ENCODE measurements at regions not wholly inside any gene's neighbourhood (a gene's known extent, or its start where the extent isn't known, plus 50 kb on each side); places are given as distances from the start of the nearest gene placed in this dataset.
A peak's percentile ranks its signal among the peaks of the same experiment; 100 is the strongest.

DNA sequence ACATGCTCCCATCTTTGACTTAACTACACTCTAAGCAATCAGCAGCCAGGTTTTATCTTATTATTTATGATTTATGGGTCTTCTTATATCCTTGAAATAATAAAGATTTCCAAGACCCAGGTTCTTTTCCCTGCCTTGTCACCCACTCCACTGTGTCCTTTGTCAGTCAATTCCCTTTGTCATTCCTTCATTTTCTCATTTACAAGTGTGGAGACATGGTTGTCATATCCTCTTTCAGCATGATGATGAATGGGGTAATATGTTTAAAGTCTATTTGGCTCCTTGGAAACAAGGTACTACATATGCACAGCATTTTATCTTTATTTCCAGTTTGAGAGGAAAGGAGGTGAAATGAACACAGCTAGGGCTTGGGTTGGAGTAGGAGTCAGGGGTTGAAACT, 521.8 kb downstream of the LMO7 start:
- DNase-seq: no peak

DNA sequence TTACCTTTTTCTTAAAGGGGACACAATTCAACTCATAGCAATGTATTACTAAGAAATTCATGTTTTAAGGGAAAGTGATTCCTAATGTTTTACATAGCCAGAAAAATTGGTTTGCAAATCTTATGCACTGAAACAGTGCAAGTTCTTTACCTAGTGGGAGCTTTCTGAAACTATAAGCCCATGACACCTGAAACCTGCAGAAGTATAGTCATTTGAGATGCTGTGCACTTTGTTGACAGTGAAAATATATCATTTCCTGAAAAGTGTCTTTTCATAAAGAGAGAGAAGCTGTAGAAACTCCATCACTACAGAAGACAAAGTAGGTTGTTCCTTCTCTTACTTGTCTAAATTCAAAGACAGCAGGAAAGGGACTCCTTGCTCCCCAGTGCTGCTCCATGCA, 517.1 kb downstream of the LMO7 start:
- DNase-seq: no peak

DNA sequence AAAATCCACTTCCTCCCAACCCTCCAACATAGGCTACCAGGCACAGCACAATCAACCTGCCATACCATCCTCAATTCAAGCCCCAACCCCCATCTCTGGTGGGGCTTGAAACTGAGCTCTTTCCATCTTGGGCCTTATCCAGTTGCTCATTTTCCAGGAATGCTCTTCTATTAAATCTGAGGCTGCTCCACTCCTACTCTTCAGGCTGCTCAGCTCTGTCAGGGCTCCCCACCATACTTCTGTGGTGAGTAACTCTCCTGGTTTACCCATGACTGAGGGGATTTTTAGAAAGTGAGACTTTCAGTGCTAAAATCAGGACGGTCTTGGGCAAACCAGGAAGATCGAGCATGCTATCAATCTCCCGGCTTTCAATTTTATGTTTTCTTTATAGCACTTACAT, 512.8 kb downstream of the LMO7 start:
- no peak for DNase-seq

DNA sequence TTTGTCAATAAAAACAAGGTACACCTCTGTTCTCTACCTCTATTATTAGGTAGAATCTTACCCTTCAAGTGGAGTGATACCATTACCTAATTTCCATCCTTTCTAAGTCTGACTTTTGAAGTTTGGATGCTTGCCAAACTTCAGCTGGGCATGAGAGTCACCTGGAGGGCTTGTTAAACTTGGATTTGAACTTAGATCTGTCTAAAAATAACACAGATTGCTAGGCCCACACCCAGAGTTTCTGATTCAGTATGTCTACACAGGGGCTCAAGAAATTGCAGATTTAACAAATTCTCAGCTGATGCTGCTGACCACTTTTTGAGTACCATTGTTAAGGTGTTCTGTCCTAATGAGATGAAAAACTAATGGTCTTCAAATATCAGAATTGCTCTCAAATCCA, 512.2 kb downstream of the LMO7 start:
- DNase-seq: no peak

DNA sequence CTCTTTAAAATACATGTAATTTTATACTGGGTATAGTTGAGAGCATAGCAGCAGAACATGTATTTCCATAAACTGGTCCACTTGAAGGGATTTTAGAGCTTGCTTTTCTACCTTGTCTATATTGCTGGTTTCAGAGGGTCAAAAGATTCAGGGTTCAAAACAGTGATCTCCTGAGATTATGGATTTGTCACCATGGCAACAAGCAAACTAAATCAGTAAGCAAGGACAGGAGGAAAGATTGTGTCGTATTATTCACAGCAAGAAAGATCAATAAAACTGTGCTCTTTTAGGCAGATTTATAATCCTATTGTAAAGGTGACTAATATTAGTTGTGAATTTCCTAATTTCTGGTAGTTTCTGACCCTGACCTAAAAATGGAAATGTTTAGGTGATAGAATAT, 496.4 kb downstream of the LMO7 start:
- no peak for DNase-seq

DNA sequence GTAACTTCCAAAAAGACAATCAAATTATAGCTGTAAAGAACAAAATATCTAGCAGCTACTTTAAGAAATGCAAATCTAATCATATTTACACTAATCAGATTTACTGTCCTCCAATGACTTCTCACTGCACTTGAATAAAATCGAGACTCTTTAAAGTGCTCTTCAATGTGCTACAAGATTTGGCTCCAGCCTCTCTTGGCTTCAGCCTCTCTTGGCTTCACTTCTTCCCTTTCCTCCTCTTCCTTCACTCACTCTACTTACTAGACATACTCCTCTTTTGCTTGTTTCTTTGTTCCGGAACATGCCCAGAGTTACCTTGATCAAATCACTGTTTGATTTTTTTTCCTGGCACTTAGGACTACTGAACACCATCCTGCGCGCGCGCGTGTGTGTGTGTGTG, 495.4 kb downstream of the LMO7 start:
- no peak for DNase-seq

DNA sequence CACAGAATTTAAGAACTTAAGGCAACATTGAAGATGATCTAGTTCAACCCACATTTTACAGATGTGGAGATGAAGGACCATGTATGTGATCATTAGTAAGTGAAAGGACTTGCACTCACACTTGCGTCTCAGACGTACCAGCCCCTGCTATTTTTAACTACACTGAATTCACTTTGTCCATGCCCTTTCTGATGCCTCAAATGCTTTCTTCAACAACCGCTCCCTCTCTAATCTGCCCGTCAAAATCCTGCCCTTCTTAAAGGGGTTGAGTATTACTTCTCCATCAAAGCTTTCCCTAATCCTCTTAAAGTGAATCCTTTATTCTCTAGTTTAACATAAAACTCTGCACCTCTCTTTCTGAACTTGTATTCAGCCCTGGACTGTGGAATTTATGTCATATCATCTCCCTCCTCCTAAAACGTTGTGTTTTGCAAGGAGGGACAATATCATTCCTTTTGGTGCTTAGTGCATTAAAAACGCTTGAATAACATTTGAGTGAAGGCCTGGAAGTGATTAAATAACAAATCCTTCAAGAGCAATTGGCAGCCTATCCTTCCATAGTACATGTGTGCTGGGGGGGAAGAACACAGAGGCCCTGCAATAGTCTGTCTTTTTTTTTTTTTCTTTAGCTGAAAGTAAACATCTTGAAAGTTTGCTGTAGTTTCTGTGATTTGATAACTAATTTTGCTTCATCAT, 493.3 kb downstream of the LMO7 start:
- DNase-seq: no peak

DNA sequence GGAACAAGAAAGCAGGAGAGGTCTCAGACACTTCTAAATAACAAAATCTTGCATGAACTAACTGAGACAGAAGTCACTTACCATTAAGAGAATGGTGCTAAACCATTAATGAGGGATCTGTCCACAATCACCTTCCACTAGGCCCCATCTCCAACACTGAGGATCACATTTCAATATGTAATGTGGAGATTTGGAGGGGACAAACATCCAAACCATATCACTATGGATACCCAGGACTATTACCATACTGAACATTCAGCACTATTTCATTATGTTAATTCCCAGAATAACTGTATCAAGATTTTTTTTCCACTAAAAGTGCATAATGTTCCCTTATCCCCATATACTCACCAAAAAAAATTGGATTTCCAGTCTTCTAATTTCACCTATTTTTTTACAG, 491.8 kb downstream of the LMO7 start:
- DNase-seq: no peak

DNA sequence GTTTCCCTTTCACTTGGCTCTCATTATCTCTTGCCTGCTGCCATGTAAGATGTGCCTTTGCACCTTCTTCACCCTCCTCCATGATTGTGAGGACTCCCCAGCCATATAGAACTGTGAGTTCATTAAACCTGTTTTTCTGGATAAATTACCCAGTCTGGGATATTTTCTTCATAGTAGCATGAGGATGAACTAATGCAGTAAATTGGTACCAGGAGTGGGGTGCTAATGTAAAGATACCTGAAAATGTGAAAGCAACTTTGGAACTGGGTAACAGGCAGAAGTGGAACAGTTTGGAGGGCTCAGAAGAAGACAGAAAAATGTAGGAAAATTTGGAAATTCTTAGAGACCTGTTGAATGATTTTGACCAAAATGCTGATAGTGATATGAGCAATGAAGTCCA, 487.4 kb downstream of the LMO7 start:
- DNase-seq: no peak

DNA sequence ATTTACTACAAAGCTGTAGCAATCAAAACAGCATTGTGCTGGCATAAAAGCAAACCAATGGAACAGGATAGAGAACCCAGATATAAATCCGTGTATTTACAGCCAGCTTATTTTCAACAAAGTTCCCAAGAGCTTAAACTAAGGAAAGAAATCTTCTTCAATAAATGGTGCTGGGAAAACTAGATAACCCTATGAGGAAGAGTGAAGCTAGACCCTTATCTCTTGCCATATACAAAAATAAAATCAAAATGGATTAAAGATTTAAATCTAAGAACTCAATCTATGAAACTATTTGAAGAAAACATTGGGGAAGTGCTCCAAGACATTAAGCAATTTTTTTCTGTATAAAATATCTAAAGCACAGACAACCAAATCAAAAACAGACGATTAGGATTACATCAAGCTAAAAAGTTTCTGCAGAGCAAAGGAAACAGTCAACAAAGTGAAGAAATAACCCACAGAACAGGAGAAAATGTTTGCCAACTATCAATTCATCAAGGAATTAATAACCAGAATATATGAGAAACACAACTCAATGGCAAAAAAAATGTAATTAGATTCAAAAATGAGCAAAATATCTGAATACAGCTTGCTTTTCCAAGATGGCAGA, 480.7 kb downstream of the LMO7 start:
- no peak for DNase-seq

DNA sequence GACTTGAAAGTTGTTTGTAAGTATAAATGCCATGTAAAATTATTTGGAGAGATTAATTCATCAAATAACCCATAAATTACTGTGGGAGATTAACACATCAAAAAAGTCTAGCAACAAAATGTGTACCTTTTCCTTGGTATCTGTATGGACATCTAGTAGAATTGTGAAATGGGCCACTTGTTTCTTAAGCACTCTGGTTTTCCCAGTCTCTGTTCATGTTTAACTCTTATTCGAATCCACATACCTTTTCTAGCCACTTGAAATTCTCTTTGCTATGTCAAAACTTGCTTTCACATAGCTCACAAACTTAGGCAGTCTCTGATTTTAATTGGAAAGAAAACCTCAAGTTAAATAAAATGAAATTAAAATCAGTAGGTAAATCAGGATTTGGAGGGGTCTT, 470.6 kb downstream of the LMO7 start:
- DNase-seq: no peak

DNA sequence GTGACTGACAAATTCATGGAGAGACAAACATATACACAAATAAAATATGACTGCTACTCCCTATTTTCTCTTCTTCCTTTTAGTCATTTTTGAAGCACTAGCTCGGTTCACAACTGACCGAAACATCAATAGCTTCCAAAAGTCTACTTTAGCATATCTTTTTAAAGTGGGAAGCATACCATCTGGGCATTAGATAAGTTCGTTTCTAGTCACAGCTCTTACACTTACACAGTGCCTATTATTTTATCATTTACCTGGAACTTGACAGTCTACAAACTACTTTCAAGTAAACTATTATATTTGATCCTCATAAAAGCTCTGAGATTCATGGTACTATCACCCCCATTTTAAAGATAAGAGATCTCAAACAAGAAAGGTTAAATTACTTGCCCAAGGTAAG, 458.5 kb downstream of the LMO7 start:
- no peak for DNase-seq

DNA sequence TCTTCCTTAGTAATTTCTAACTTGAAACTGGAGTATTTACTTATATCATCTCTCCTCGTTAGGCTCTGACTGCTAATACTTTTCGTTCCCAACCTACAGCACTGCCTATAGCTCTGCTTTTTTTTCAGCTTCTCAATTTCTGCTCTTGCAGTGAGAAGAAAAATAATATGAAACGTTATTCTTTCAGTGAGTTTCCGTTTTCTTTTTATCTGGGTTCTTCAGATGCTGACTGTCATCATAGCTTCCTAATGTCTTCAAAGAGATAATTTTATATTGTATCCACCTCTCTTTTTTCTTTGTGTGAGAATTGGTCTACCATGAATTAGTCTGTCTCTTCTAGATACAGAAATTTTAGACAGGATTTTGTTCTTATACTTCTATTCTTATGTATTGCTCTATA, 454.9 kb downstream of the LMO7 start:
- DNase-seq: no peak

DNA sequence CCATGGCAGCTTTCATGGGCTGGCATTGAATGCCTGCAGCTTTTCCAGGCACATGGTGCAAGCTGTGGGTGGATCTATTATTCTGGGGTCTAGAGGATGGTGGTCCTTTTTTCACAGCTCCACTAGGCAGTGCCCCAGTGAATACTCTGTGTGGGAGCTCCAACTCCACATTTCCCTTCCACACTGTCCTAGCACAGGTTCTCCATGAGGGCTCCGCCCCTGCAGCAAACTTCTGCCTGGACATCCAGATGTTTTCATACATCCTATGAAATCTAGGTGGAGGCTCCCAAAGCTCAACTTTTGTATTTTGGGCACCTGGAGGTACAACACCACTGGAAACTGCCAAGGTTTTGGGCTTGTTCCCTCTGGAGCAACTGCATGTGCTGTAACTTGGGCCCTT, 450.6 kb downstream of the LMO7 start:
- no peak for DNase-seq

DNA sequence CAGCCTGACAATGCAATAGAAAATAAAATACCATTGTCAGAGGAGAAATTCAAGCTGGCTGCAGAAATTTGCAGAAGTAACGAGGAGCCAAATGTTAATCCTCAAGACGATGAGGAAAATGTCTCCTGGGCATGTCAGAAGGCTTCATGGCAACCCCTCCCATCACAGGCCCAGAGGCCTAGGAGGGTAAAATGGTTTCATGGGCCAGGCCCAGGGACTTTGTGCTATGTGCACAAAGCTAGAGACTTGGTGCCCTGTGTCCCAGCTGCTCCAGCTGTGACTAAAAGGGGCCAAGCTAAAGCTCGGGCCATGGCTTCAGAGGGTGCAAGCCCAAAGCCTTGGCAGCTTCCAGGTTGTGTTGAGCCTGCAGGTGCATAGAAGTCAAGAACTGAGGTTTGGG, 431.7 kb downstream of the LMO7 start:
- no peak for DNase-seq

DNA sequence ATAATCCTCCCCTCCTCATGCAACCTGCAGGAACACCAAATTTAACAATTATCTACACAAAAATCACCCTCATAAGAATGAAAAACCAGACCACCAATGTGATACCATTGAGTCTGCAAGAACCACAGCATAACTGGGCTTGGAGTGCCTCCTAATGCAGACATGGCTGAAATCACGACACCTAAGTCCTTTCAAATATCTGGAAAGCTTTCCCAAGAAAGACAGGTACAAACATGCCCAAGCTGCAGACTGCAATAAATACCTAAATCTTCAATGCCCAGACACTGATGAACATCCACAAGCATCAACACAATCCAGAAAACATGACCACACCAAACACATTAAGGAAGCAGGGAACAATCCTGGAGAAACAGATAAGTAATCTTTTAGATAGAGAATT, 417.1 kb downstream of the LMO7 start:
- no peak for DNase-seq

DNA sequence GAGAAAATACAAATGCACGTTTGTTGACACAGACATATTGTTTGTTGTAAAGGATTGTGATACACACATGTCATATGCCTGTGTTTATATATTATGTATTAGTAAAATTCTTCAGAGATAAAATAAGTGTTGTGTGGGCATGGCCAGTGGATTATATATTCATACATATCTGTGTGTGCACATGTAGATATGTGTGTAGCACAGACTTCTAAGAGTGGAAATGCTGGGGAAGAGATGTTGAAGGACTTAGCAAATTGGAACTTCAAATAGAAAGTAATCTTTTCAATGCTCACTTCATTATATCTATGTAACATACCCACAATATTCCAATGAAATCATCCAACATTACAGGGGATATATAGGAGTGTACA, 413.2 kb downstream of the LMO7 start:
- no peak for DNase-seq

DNA sequence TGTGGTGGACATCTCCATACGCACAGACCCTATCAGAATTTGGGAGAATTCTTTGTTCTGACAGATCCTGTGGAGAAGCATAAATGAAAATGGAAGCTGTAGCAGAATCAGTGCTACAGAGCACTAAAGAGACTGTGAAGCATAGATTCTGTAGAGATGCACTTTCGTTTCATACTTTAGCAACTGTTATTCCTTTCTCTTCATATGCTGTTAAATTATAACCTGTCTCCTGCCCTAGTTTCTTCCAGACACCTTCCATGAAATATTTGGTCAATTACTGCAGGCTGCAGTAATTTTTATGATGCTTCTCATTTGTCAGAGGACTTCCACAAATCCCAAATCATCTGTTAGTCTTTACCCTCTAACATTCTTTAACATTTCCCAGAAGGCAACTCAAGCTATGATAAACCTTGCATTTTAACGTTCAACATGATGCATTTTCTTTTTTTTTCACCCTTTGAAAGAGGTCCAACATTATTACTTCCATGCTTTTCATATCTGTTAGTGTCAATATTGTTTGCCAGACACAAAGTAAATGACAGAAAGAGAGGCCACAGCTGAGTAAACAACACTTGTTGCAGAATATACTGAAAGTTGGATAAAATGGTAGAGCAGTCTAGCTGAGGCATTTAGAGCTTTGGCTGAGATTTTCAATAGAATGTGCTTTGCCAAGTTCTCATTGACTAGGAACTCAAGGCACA, 412.7 kb downstream of the LMO7 start:
- DNase-seq: peak; percentile 36

DNA sequence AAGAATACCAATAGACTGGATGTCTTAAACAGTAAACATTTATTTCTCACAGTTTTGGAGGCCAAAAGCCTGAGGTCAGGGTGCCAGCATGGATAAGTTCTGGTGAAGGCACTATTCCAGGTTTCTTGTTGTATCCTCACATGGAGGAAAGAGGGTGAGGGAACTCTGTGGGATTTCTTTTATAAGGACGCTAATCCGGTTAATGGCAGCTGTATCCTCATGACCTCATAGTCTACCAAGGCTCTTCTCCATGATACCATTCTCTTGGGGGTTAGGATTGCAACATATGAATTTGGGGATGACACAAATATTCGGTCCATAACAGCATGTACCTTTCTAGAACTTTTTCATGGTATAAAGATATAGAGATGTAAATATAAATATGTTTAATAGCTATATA, 412.0 kb downstream of the LMO7 start:
- DNase-seq: no peak

DNA sequence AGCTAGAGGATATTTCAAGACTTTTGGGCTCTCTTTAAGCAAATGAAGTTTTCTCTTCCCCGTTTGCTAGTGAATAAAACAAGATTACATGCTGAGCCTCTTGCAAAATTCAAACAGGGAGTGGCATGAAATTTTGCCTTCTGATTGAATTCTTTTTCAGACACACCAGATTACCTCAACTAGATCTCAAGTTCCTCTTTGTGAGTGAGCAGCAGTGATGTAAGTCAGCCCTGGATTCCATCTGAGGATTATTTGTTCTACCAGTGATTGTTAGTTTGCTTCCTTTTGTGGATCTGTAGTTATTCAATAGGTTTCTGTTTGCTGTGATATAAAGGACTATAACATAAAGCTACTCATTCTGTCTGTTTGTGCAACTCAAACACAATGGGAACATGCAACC, 407.7 kb downstream of the LMO7 start:
- peak; percentile 27 for DNase-seq

DNA sequence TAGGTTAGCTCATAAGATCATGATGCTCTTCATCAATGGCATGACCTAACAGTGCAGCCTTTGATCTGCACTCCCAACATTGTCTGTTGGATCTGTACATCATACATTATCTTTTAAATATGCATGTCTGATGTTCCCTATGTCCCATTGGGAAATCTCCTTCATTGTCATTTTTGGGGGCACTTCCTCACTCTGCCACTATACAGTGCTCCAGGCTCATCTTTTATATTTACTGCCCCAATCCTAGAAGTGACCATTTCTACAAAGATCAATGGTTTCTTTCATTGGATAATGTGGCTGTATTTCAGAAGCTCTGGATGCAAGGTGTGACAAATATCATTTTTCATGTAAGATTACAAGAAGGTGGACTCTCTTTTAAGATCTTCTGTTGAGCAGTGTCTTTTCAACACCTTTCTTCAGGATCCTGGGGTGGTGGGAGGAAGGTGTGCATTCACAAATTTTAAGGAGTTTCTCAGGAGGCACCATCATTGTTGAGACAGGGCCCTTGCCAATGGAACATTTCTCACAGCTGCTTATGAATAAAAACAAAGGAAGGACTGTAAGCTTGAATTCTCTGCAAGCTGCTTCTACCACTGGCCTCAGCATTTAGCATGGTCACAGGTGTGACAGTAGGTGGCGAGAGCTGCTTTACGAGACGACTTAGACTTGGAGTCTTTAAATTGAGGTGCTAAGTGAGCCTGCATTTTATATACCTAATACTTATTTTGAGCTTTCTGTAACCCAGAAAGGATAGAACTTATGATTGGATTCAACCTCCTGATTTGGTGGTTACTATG, 403.0 kb downstream of the LMO7 start:
- DNase-seq: peak; percentile 11

DNA sequence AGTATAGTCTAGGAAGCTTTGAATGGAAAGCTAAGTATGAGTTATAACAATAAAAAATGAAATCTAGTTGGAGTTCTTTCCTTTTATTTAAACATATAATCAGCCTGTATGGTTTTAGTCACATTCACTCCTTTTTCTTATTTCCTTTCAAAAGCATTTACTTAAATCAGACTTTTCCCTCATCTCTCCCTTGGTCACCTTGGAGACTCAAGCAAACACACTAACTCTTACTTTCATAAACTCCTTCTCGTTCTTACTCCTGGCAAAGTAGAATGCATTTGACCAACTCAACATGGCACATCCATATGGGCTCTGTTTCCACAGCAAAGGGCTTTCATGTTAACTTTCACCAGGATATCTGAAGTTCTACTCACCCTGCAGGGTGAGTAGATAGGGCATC, 400.0 kb downstream of the LMO7 start:
- DNase-seq: no peak

DNA sequence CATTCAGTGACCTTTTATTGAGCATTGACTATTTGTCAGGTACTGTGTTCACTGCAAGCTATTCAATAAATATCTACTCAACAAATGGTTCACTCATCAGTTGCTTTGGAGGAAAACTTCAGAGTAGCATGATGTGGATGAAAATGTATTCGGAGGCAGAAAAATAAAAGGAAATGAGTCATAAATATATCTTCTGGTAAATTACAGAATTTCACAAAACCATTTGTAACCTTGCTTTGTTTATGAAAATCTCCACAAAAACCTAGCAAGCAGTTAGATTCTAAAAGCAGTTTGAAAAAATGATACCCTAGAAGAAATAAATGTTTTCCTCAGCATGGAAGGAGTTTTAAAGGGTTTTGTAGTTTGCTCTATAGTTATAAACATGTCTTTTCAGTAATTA, 399.6 kb downstream of the LMO7 start:
- DNase-seq: no peak

DNA sequence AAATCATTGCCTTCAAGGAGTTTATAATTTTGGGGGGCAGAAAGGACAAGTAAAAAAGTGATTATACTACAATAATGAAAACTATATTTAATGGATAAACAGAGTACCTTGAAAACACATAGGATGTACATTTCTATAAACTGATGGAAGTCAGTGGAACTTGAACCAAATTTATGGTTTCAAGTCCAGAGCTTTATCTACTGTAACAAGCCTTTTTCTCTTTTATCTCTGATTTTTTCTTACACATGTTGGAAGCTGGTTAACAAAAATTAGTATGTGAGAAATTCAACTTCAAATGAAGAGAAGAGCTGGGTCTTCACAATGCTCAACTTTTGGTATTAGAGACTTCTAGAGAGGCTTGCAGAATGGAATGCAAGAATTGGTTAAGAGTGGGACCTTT, 393.6 kb downstream of the LMO7 start:
- DNase-seq: no peak
